ENCODE measurements at regions not wholly inside any gene's neighbourhood (a gene's known extent, or its start where the extent isn't known, plus 50 kb on each side); places are given as distances from the start of the nearest gene placed in this dataset.

DNA sequence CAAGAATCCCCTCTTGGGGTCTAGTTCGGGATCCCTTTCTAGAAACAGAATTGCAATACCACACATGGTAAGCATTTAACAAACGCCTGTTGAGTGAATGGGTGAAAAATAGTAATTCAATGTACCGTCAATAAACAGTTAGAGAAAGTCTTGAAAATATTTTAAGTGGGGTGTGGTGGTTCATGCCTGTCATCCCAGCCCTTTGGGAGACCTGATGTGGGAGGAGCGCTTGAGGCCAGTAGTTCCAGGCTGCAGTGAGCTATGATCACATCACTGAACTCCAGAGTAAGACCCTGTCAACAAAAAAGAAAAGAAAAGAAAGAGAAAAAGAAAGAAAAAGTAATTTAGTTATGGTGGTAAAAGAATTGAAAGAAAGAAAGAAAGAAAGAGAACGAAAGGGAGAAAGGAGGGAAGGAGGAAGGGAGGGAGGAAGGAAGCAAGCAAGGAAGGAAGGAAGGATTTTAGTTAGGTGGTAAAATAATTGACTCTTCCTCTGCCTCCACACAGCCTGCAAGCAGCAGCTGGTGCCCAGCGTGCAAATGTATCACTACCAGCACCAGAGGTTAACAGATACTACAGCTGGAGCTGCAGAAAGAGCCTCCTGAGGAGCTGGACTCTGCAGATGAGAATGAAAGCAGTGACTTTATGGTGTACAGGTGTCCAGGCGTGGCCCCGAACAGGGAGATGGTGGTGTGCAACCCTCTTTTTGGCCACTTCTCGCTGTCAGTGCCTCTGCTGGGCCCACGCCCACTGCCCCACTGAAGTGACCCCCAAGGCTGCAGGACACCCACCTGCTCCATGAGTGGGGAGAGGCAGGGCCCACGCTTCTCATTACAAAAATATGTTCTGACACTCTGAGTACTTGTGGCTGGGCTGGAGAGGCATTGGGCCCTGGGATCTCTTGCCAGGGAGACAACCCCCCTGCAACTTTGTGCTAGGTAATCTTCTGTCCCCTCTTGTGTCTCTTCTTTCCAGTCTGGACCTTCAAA is 135.4 kb downstream of the BAMBI start:
- no peak for FAIRE-seq

DNA sequence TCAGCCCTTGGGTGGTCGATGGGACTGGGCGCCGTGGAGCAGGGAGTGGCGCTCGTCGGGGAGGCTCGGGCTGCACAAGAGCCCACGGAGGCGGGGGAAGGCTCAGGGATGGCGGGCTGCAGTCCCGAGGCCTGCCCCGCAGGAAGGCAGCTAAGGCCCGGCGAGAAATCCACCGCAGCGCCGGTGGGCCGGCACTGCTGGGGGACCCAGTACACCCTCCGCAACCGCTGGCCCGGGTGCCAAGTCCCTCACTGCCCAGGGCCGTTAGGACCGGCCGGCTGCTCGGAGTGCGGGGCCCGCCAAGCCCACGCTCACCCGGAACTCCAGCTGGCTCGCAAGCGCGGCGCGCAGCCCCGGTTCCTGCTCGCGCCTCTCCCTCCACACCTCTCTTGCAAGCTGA is 138.4 kb downstream of the BAMBI start:
- no peak for FAIRE-seq

DNA sequence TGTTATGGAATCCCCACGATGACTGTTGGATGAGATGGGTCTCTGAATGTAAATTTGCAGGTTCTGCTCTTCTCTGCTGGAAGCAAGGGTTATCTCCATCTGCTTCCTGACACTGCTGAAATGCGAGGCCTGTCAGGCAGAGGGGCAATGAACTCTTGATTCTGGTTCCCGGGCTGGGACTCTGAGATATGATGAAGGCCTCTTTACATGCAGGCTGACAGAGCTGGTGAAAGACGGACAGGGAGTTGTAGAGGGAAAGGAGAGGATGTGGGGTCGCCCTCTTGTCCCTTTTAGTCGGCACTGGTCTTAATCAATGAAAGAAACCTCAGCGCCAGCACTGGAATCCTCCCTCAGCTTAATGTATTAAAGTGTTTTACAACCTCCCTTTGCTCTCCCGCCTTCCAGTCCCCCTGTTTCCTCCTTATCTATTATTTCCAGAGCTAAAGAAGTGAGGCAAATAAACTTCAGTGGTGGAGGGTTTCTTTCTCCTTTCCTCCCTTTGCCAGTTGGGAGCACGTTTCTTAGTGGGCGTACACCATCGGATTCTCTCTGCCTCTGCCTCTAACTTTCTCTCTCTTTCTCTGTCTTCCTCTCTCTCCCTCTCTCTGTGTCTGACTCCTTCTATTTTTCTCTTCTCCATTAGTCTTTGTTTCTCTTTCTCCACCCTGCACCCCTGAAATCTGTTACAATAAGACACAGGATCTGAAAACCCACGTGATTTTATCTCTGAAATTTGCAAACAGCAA is 145.6 kb downstream of the BAMBI start:
- no peak for FAIRE-seq

DNA sequence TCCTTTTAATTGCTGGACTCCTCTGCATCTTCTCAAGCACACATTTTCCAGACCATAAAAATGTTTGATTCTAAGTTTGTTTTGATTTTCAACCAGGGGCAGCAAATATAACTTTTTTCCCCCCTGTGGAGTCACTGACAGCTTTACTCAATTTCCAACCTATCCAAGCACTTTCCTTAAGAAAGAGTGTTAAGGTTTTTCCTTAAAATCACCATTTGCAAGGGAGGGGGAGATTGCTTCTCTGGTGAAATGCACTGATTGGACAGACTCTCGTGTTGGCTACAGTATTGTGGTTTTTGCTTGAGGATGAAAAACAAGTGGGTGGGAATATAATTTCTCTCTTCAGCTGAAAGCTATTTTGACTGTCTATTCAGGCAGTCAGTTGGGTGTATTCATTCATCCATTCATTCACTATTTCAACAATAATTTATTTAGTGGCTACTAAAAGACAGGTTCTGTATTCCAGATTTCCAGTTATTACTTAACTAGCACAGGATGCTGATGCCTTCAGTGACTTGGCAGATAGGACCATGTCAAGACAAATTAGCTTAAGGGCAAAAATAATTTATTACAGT is 146.3 kb downstream of the BAMBI start:
- no peak for FAIRE-seq

DNA sequence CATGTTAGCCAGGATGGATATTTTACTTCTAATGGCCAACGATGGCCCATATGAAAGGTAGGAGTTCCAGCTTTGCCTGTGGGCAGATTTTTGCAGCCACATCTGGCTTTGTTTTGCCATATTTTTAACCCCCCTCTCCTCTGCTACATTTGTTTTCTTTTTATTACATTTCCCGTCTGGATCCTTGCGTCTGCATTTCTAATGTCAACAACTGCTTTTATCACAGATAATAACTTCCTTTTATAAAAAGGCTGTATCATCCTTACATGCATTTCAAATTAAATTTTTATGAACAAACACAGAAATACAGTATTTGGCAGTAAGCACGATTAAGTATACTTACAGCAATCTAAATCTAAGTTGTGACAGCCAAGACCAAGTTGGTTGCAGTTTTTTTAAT is 156.0 kb downstream of the BAMBI start:
- FAIRE-seq = no peak

DNA sequence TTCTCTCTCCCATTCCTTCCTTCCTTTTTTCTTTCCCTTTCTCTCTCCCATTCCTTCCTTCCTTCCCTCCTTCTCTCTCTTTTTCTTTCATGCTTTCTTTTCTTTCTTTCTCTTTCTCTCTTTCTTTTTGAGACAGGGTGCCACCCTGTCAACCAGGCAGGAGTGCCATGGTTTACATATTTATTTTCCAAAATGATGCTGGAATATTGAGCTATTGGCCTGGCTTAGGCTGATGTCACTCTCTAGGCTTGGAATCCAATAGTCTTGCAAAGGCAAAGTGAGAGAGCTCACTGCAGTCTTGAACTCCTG is 159.1 kb downstream of the BAMBI start:
- FAIRE-seq = no peak

DNA sequence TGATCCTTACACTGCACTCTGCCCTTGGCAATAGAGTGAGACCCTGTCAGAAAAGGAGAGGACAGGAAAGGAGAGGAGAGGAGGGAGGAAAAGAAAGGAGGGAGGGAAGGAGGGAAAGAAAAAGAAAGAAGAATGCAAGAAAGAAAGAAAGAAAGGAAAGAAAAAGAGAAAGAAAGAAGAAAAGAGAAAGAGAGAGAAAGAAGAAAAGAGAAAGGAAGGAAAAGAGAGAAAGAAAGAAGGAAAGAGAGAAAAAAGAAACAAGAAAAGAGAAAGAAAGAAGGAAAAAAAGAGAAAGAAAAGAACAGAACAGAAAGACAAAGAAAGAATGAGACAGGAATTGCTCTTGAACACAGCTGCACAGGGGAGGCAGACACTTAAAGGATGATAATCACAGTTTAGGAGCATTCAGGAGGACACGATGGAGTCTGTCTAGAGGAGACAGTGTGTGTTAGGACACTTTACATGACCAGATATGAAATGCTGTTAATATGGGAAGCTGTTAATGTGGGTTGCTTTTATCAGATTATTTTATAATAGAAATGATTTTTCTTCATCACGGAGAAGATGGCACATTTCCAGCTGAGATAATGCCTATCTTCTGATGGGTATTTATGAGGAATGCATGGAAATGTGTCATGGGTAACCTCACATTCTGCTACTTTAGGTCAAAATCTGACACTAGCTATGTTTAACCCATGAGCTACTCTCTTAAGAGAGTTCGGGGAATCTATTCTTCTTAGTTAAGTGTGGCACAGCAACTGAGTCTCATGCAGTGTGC is 160.5 kb downstream of the BAMBI start:
- FAIRE-seq = no peak

GRCh38 chr10:28838908-28839307 is 161.6 kb downstream of the BAMBI start:
- no peak for FAIRE-seq

DNA sequence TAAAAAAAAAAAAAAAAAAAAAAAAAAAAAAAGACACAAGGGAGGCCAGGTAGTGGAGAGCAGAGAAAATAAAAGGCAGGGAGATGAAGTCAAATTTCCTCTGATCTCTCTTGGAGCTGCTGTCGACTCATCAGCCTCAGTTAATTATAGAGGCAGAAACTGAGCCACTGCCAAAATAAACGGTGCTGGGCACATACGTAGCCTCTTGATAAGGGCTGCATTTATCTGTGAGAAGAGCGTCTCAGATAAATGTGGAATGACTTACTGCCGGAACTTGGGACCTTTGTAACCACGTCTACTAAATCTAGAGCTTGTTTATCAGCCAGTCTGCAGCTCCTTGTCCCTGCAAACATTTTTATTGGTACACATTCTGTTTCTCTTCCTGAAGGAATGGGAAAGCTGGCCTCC is 162.3 kb downstream of the BAMBI start:
- FAIRE-seq = no peak

GRCh38 chr10:28840202-28840601 is 162.9 kb downstream of the BAMBI start:
- FAIRE-seq = no peak

DNA sequence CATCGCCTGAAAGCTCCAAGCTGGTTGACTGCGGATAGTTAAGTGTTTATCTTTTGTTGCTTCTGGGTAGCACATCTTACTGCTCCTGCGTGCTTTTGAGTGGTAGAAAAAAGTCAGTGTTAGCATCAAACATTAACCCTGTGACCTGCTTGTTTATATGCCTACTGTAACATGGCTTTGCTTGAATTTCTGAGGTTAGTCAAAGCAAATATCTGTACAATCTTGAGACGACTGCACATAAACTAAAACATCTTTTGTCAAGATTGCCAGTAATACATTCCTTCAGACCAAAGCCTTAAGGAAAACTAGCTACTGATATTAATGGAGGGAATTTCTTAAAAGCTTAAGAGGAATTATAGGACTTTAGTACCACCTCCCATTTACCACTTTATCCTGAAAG is 163.7 kb downstream of the BAMBI start:
- no peak for FAIRE-seq

GRCh38 chr10:28841625-28842024 is 164.3 kb downstream of the BAMBI start:
- FAIRE-seq = no peak

DNA sequence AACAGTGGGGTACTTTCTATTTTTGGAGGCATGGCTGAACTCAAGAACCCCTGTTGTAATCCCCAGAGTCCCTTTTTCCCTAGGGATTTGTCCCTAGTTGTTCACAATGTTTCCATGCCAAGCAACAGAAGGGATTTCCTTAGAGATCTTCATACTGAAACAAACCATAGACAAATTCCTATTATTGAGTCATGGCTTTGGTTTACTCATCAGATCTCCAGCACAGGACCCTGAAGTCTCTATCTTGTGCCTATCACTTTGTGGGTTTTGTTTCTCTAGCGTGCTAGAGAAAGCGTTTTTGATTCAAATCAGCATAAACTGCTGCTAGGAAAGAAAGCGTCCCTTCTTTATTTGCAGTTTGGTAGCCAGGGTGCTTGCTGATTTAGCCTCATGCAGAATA is 165.0 kb downstream of the BAMBI start:
- no peak for FAIRE-seq

DNA sequence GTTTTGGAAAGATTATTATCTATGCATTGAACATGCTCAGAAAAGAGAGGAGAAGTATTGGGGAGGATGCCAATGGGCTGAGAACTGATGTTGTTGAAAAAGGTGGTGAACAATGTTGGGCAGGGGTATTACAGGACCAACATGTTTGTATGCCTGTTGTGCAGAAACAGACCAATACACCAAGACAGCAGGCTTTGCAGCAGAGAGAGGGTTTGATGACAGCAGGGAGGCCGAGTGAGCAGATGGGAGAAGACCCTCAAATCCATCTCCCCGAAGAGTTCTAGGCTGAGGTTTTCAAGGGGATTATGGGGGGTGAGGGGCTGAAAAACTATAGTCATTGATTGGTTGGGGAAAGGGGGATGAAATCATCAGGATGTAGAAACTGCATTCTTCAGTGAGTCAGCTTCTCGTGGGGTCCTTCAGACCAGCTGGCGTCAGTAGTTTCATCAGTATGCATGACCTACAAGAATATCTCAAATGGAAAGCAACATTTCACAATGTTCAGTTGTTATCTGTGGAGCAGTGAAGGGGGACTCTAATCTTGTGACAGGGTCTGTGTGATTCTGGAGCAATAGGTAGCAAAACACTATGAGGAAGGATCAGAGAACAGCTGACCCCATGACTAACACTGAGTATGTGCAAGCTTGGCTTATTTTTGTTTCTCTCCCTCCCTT is 167.8 kb downstream of the BAMBI start:
- FAIRE-seq = no peak

- no peak for FAIRE-seq
These were observed 172.0 kb downstream of the BAMBI start for GRCh38 chr10:28849309-28849708.

DNA sequence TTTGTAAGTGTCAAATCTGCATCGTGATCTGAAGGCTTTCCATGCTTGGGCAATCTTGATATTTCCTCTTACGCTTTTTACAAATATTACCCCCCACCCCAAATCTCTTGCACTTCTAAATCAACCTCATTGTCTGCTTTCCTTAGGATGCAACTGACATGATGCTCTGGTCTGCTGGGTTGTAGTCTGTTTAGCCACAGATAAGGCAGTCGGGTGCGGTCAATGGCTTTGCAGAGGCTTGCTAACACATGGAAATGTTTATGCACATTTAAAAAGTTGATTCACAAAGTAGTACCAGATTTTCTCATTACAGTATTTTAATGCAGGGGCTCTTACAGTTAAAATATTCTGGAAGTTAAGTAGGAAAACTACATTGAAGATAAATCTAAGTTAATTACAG is 172.5 kb downstream of the BAMBI start:
- no peak for FAIRE-seq

DNA sequence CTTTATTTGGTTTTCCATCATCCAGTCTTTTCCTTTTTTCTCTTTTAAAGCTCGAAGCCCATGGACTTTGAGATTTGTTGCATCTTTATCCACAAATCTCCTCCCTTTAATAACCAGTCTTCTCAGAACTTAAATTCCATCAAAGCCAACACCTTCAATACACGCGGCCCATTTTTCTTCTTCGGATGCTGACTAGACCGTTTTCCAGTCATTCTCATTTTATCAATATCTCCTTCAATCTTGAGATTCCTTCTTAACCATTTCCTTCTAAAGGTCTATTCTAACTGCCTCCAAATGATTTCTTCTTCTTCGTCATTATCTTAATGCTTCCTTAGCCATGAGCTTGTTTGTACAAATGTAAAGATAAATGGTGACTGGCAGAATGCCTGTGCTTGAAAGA is 173.5 kb downstream of the BAMBI start:
- no peak for FAIRE-seq

- FAIRE-seq = no peak
These were observed 175.9 kb downstream of the BAMBI start for GRCh38 chr10:28853195-28853594.

GRCh38 chr10:28857164-28857563 is 179.8 kb downstream of the BAMBI start:
- no peak for FAIRE-seq

- FAIRE-seq = no peak
These were observed 181.3 kb downstream of the BAMBI start for GRCh38 chr10:28858646-28859045.

DNA sequence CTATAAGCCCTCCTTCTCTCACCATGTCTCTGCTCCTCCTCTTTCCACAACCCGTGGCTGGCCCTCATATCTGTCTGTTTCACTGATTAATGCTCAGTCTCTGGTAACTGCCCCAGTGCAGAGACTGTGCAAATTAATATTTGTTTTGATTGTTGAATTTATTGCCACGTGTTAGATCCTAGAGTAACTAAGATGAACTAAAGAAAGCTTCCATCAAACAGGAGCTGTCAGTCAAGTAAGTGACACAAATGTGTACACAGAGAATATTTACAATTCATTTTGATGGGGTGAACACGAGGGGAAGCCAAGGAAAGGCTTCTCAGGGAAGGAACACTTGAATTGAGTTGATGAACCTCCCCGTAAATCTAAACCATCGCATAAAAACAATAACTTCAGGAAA is 182.5 kb downstream of the BAMBI start:
- no peak for FAIRE-seq

DNA sequence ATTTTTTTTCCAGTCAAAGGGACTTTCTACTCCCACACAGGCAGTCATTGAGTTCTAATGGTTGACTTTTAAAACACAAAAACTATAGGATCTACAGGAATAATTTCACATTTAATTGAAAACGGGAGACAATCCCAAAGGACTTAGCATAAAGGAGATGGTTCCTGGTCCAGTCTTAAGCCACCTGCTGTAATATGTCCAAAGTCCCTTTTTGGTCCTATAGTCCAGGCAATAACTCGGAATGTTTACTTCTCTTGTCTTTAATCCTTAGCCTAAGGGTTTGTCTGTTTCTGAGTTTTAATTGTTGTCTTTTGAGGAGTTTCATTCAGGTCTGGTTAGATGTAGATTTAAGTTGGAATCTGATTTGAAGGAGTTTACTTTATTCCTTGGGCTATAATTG is 184.9 kb downstream of the BAMBI start:
- no peak for FAIRE-seq
